NCI-H2196 treated with DMSO at 0.1 percent for 48 hours (cell line): ENCODE measurements at regions not wholly inside any gene's neighbourhood (a gene's known extent, or its start where the extent isn't known, plus 50 kb on each side); places are given as distances from the start of the nearest gene placed in this dataset.
"Not testable (repeated sequence)": the region's sequence is repeated elsewhere in the genome, so short reads cannot be mapped to it uniquely, and the experiment has no call there.

ENCODE experiments used
- DNase-seq: peaks from one replicate; lab custom pipeline; 2025; ENCODE audit not compliant: unreplicated experiment; lab: John Stamatoyannopoulos, UW

GRCh38 chr6:14290772-14291330 is 173.3 kb downstream of the CD83 start:
- no peak for DNase-seq

DNA sequence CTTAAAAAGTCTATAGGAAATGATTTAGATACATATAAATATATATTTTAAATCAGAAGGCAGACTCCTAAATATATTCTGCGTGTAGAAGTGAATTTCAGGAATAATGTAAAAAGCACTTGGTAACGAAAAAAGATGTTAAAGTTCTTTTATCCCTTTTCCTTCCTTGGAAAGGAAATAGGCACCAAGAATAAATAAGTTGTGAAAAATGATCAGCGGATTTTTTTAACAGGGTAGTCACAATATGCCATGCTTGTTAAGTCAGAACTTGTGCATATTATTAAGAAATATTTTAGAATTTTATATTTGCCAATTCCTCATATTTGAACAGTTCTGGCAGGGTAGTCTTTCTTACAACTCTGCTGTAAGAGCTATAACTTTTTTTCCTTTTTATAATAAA is 173.8 kb downstream of the CD83 start:
- no peak for DNase-seq

- DNase-seq, result no peak
Observed at GRCh38 chr6:14292119-14292518, 174.5 kb downstream of the CD83 start.

- DNase-seq, result peak; percentile 20
Observed at GRCh38 chr6:14294270-14294951, 176.8 kb downstream of the CD83 start.

DNA sequence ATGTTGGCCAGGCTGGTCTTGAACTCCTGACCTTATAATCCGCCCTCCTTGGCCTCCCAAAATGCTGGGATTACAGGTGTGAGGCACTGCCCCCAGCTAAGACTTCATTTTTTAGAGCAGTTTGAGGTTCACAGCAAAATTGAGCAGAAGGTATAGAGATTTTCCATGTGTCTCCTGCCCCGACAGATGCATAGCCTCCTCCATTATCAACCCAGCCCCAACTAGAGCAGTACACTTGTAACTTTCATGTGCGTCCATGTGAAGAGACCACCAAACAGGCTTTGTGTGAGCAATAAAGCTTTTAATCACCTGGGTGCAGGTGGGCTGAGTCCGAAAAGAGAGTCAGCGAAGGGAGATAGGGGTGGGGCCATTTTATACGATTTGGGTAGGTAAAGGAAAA is 179.1 kb downstream of the CD83 start:
- DNase-seq, result not testable (repeated sequence)

DNA sequence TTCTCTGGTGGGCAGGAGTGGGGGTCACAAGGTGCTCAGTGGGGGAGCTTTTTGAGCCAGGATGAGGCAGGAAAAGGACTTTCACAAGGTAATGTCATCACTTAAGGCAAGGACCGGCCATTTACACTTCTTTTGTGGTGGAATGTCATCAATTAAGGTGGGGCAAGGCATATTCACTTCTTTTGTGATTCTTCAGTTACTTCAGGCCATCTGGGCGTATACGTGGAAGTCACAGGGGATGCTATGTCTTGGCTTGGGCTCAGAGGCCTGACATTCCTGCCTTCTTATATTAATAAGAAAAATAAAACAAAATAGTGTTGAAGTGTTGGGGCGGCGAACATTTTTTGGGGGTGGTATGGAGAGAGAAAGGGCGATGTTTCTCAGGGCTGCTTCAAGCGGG is 179.5 kb downstream of the CD83 start:
- DNase-seq, result not testable (repeated sequence)

DNA sequence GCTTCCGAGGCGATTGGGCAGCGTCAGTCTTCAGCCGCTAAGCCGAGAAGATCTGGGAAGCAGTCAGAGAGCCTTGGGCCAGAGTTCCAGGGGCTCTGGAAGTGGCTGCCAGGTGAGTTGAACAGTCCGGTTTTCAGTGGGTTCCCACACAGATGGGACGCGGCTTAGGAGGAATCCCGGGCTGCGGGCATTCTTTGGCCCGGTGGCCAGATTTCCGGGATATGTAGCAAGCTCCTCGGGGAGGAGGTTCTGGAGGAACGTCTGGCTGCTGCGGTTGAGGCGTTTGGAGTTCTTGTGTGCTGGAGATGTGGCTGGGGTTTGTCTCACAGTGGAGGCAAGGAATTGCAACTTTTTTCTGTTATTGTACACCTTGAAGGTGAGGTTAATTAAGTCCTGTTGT is 182.6 kb downstream of the CD83 start:
- not testable (repeated sequence) for DNase-seq

GRCh38 chr6:14300721-14301120 is 183.1 kb downstream of the CD83 start:
- not testable (repeated sequence) for DNase-seq

DNA sequence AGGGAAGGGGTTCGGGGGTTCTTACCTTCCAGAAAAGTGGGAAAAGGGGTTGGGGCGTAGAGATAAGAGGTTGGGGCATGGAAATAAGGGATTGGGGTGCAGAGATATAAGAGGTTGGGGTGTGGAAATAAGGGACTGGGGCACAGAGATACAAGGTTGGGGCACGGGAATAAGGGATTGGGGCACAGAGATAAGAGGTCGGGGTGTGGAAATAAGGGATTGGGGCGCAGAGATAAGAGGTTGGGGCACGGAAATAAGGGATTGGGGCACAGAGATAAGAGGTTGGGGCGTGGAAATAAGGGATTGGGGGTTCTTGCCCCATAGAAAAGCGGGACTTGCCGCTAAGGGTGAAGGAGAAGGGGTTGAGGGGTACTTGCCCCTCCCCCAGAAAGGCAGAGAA is 183.9 kb downstream of the CD83 start:
- not testable (repeated sequence) for DNase-seq

GRCh38 chr6:14305131-14305530 is 187.6 kb downstream of the CD83 start:
- DNase-seq, result no peak

GRCh38 chr6:14305624-14306023 is 188.1 kb downstream of the CD83 start:
- DNase-seq, result no peak

GRCh38 chr6:14306151-14306906 is 188.8 kb downstream of the CD83 start:
- no peak for DNase-seq

DNA sequence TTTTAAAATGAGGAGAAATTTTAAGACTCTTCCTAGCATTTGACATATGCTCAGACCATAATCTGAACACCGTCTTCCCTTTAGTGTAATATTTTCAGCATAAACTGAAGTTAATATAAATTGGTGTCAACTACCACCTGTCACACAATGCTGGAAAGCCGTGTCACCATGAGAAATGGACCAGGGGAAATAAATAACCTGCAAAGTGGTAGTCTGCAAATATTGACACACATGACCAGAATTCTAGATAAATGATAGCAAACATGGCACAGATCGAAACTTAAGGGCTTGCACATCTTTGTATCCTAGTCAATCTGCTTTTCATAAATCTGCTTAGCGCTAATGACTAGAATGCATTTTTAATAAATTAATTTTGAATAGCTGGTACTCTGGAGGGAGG is 191.9 kb downstream of the CD83 start:
- DNase-seq, result no peak

GRCh38 chr6:14309951-14310445 is 192.4 kb downstream of the CD83 start:
- no peak for DNase-seq

GRCh38 chr6:14310960-14311359 is 193.4 kb downstream of the CD83 start:
- no peak for DNase-seq

DNA sequence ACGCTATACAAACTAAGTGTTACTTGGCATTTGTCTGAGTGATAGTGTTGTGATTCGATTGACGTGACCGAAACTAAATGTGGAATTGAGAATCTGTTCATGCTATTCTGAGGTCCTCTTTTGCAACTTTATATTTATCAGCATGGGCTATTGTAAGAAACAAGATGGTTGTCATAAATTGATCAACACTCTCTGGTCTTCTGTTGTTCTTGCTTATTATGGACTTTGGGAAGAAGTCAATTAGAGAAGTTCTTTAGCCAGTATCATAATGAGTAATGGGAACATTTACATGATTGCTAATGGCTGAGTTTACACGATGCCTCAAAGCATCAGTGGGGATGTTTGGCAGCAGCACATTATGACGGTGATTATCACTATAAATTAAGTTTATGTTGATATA is 195.0 kb downstream of the CD83 start:
- no peak for DNase-seq

DNA sequence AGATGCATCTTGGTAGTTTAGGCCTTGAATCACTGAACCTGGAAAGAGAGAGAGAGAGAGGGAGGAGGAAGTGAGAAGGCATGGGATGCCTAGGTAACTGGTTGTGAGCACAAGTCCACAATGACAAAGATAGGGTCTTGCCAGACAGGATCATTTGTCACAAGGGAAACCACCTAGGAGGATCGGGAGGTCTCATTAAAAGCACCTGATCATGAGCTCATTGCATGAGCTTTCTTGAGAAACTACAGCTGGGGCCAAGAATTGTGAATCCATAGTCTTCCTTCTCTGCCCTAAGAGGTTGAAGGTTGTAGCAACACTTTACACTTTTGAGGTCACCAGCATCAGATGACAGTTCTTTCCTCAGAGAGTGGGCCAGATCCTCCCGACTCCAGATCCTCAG is 195.7 kb downstream of the CD83 start:
- no peak for DNase-seq

DNA sequence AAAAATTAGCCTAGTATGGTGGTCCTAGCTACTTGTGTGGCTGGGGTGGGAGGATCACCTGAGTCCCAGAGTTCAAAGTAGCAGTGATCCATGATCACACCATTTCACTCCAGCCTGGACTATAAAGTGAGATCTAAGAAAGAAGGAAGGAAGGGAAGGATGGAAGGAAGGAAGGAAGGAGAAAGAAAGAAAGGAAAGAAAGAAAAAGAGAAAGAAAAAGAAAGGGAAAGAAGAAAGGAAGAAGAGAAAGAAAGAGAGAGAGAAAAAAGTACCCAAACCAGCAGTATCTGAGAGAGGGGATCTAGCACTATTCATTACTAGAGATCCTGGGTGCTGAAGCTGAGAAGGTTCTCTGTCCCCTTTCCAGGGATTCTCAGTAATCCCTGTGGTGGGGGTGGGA is 197.8 kb downstream of the CD83 start:
- DNase-seq, result no peak

- DNase-seq, result no peak
Observed at GRCh38 chr6:14316651-14317386, 199.2 kb downstream of the CD83 start.

- no peak for DNase-seq
Observed at GRCh38 chr6:14317387-14317970, 199.9 kb downstream of the CD83 start.

DNA sequence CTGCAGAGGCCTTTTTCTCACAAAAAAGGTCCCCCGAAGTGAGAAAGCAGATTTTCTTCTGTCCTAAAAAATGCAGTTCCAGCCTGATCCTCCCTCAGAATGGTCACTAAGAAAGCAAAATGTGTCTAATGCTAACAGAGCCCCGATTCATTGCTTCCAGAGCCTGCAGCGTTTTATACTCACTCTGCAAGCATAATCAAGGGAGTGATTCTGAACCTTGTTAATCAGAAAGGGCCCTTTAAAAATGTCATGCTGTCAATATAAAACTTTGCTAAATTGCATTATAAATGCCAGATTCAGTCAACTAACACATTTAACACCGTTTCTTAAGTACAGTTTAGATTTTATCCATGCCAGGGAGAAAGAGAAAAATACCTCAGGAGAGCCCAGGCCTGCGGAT is 202.8 kb downstream of the CD83 start:
- DNase-seq, result no peak
